ENCODE measurements at regions not wholly inside any gene's neighbourhood (a gene's known extent, or its start where the extent isn't known, plus 50 kb on each side); places are given as distances from the start of the nearest gene placed in this dataset.

DNA sequence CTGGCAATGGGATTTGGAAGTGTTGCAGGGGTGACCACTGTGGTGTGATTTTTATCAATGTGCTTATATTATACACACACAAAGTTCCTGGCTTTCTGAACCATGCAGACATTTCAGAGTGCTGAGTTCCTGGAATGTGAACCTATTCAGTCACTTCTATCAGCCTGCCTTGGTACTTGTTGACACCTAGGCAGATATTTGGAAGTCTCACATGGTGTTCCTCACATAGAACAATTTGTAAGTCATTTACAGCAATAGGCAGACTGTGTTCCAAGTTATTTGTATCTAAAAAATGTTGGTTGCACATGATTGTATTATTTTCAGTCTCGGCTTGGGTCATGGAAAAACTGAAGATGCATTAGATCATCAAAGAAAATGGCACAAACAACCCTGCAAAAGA, 182.2 kb downstream of the SREK1 start:
- 18% methylated on average over 1 of the region's 1 CpG for WGBS (ENCODE audit: low lambda C conversion rate)

GRCh38 chr5:66327008-66327407, 182.9 kb downstream of the SREK1 start:
- Histone ChIP-seq H3K4me2 (no peak overlapping the region), H3K9me3 (no peaks in the 10 kb centered on the region), H3K9me2 (no peaks in the 10 kb centered on the region), H3K4me1 (ENCODE audit: control insufficient read depth in 1 of 2, insufficient read depth in 2 of 2, low read depth in 1 of 2, low read length in 1 of 2) (peaks cover 0 to 15% of the 10 kb centered on the region in 2 experiments; a peak in 2 of 4 replicates), H4K20me1 (ENCODE audit: insufficient read depth) (no peaks in the 10 kb centered on the region), H3K27me3 (ENCODE audit: insufficient read depth) (no peaks in the 10 kb centered on the region), H2AFZ (ENCODE audit: low read depth) (no peak overlapping the region), H3K27ac (ENCODE audit: low read depth in 2 of 2, low read length in 1 of 2) (no peak overlapping the region), H3K79me2 (ENCODE audit: insufficient read depth) (no peaks in the 10 kb centered on the region), H3K4me3 (ENCODE audit: low read depth in 2 of 2, low read length in 1 of 2) (no peak overlapping the region), H3F3A (replicated peaks; ENCODE audit: insufficient read depth) (no peaks in the 10 kb centered on the region), H3K36me3 (replicated peaks in 1 of 2; ENCODE audit: control insufficient read depth in 1 of 2, insufficient read depth in 2 of 2, low read length in 1 of 2) (no peaks in the 10 kb centered on the region), H3K9ac (no peak overlapping the region)
- no peak for DNase-seq
- ChIA-PET POLR2A (no interaction called here), CTCF (interaction anchor here (0.6 to 1.3 kb wide), 2 partner anchors 10 to 124 kb away, joined by 3 to 4 read pairs; no protein-coding TSS in a partner anchor)
- 49% methylated on average over 2 of the region's 2 CpGs for WGBS (ENCODE audit: low lambda C conversion rate)
- TF ChIP-seq NRF1 (IDR thresholded peaks at IDR 0.05; ENCODE audit: low read depth, low read length), result no peak
- TF ChIP-seq USF1 (IDR thresholded peaks at IDR 0.05; ENCODE audit: borderline replicate concordance, low read depth), result no peak
- TF ChIP-seq, protein P1, sequence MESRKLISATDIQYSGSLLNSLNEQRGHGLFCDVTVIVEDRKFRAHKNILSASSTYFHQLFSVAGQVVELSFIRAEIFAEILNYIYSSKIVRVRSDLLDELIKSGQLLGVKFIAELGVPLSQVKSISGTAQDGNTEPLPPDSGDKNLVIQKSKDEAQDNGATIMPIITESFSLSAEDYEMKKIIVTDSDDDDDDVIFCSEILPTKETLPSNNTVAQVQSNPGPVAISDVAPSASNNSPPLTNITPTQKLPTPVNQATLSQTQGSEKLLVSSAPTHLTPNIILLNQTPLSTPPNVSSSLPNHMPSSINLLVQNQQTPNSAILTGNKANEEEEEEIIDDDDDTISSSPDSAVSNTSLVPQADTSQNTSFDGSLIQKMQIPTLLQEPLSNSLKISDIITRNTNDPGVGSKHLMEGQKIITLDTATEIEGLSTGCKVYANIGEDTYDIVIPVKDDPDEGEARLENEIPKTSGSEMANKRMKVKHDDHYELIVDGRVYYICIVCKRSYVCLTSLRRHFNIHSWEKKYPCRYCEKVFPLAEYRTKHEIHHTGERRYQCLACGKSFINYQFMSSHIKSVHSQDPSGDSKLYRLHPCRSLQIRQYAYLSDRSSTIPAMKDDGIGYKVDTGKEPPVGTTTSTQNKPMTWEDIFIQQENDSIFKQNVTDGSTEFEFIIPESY (IDR thresholded peaks at IDR 0.05; ENCODE audit: borderline replicate concordance, low read depth), result no peak
- no peak for TF ChIP-seq GATA2 (CRISPR knock-in tag; IDR thresholded peaks at IDR 0.05)
- no peak for TF ChIP-seq ELF1 (IDR thresholded peaks at IDR 0.05)
- no peak for TF ChIP-seq FOXM1 (IDR thresholded peaks at IDR 0.05; ENCODE audit: low read depth)
- TF ChIP-seq NFIC (IDR thresholded peaks at IDR 0.05; ENCODE audit: borderline replicate concordance), result no peak
- TF ChIP-seq PBX3 (IDR thresholded peaks at IDR 0.05), result no peak
- TF ChIP-seq RXRA (IDR thresholded peaks at IDR 0.05; ENCODE audit: borderline replicate concordance, low read depth), result no peak
- TF ChIP-seq MXI1 (IDR thresholded peaks at IDR 0.05; ENCODE audit: low read depth, low read length), result no peak
- no peak for TF ChIP-seq EP300 (IDR thresholded peaks at IDR 0.05; ENCODE audit: borderline replicate concordance in 1 of 2, low read depth in 1 of 2, low read length in 1 of 2)
- TF ChIP-seq FOSL2 (IDR thresholded peaks at IDR 0.05; ENCODE audit: borderline replicate concordance, low read depth), result no peak

More for the DNA sequence above, 182.2 kb downstream of the SREK1 start:
- Histone ChIP-seq H3K27ac (ENCODE audit: low read depth in 2 of 2, low read length in 1 of 2) (no peak overlapping the region), H3K9me3 (no peaks in the 10 kb centered on the region), H3K4me1 (ENCODE audit: control insufficient read depth in 1 of 2, insufficient read depth in 2 of 2, low read depth in 1 of 2, low read length in 1 of 2) (peaks cover 0 to 15% of the 10 kb centered on the region in 2 experiments; a peak in 2 of 4 replicates), H3K79me2 (ENCODE audit: insufficient read depth) (no peaks in the 10 kb centered on the region), H3K27me3 (ENCODE audit: insufficient read depth) (no peaks in the 10 kb centered on the region; the same call in 1 of the 2 replicates), H3K4me3 (ENCODE audit: low read depth in 2 of 2, low read length in 1 of 2) (no peak overlapping the region), H3K9me2 (no peaks in the 10 kb centered on the region), H3F3A (replicated peaks; ENCODE audit: insufficient read depth) (no peaks in the 10 kb centered on the region), H2AFZ (ENCODE audit: low read depth) (no peak overlapping the region), H3K9ac (no peak overlapping the region), H3K36me3 (replicated peaks in 1 of 2; ENCODE audit: control insufficient read depth in 1 of 2, insufficient read depth in 2 of 2, low read length in 1 of 2) (no peaks in the 10 kb centered on the region), H3K4me2 (no peak overlapping the region), H4K20me1 (ENCODE audit: insufficient read depth) (no peaks in the 10 kb centered on the region)
- no peak for TF ChIP-seq SIN3A (IDR thresholded peaks at IDR 0.05; ENCODE audit: borderline replicate concordance, low read depth, low read length)
- TF ChIP-seq RFX5 (IDR thresholded peaks at IDR 0.05; ENCODE audit: low read length), result no peak
- no peak for TF ChIP-seq JUND (IDR thresholded peaks at IDR 0.05)
- no peak for TF ChIP-seq USF2 (IDR thresholded peaks at IDR 0.05; ENCODE audit: borderline replicate concordance, low read depth, low read length)
- TF ChIP-seq TEAD4 (IDR thresholded peaks at IDR 0.05; ENCODE audit: borderline replicate concordance, insufficient read depth), result no peak
- TF ChIP-seq GABPA (IDR thresholded peaks at IDR 0.05; ENCODE audit: low read depth), result no peak
- TF ChIP-seq MAX (IDR thresholded peaks at IDR 0.05; ENCODE audit: low read depth), result no peak
- no peak for TF ChIP-seq PBX3 (IDR thresholded peaks at IDR 0.05)
- ChIA-PET POLR2A (no interaction called here), CTCF (interaction anchor here (4.2 kb wide), 1 partner anchor 19 kb away, joined by 40 read pairs; no protein-coding TSS in a partner anchor)
- DNase-seq, result no peak
